SK-N-SH treated with all-trans-retinoic acid at 6 μM for 48 hours (cell line): ENCODE measurements at regions not wholly inside any gene's neighbourhood (a gene's known extent, or its start where the extent isn't known, plus 50 kb on each side); places are given as distances from the start of the nearest gene placed in this dataset.
A peak's percentile ranks its signal among the peaks of the same experiment; 100 is the strongest.

ENCODE experiments used
- ATAC-seq: fragments of 200-7000 bp; cut with Tn5 transposase; 3 replicates; pipeline ENCODE4 v1.9.1; 2020; ENCODE audit warnings: mild to moderate bottlenecking, moderate library complexity
- ARNTL ChIP-seq: fragments of 450-650 bp; formaldehyde crosslinking; IDR thresholded peaks from 2 replicates; pipeline ENCODE4 v1.5.0; 2020; ENCODE audit warnings: low read depth, mild to moderate bottlenecking, moderate library complexity, borderline replicate concordance
- BACH2 ChIP-seq: fragments of 250-450 bp; sonication (Bioruptor Pico); IDR thresholded peaks from 2 replicates; pipeline ENCODE4 v1.9.0; 2021; ENCODE audit warnings: mild to moderate bottlenecking, borderline replicate concordance
- CREB5 ChIP-seq: fragments of 250-450 bp; sonication (Bioruptor Pico); IDR thresholded peaks from 2 replicates; pipeline ENCODE4 v1.5.1; 2020; ENCODE audit warnings: low read depth, mild to moderate bottlenecking, moderate library complexity
- CSDC2 ChIP-seq: fragments of 250-450 bp; sonication (Bioruptor Pico); IDR thresholded peaks from 2 replicates; pipeline ENCODE4 v1.5.0; 2020; ENCODE audit warnings: mild to moderate bottlenecking, moderate library complexity
- CSRNP3 ChIP-seq: fragments of 250-450 bp; sonication (Bioruptor Pico); IDR thresholded peaks from 2 replicates; pipeline ENCODE4 v1.5.1; 2021; ENCODE audit warnings: mild to moderate bottlenecking, moderate library complexity
- ESRRG ChIP-seq: fragments of 250-450 bp; sonication (Bioruptor Pico); IDR thresholded peaks from 2 replicates; pipeline ENCODE4 v1.6.1; 2021; ENCODE audit warnings: mild to moderate bottlenecking
- ISL1 ChIP-seq: fragments of 250-450 bp; sonication (Bioruptor Pico); IDR thresholded peaks from 2 replicates; pipeline ENCODE4 v2.1.2; 2022; ENCODE audit warnings: mild to moderate bottlenecking, moderate library complexity
- PATZ1 ChIP-seq: fragments of 250-450 bp; sonication (Bioruptor Pico); IDR thresholded peaks from 2 replicates; pipeline ENCODE4 v1.8.0; 2020; ENCODE audit warnings: mild to moderate bottlenecking, moderate library complexity, borderline replicate concordance
- POU6F1 ChIP-seq: fragments of 250-450 bp; sonication (Bioruptor Pico); IDR thresholded peaks from 2 replicates; pipeline ENCODE4 v1.8.0; 2021; ENCODE audit warnings: low read depth, mild to moderate bottlenecking, moderate library complexity, borderline replicate concordance
- PPARA ChIP-seq: fragments of 250-450 bp; sonication (Bioruptor Pico); IDR thresholded peaks from 2 replicates; pipeline ENCODE4 v1.5.0; 2020; ENCODE audit warnings: mild to moderate bottlenecking, borderline replicate concordance
- RARB ChIP-seq: fragments of 250-450 bp; sonication (Bioruptor Pico); IDR thresholded peaks from 2 replicates; pipeline ENCODE4 v1.8.0; 2021; ENCODE audit warnings: mild to moderate bottlenecking, moderate library complexity
- SNAI2 ChIP-seq: fragments of 250-450 bp; sonication (Bioruptor Pico); IDR thresholded peaks from 2 replicates; pipeline ENCODE4 v1.5.0; 2020; ENCODE audit warnings: mild to moderate bottlenecking, moderate library complexity
- TCF4 ChIP-seq: fragments of 250-450 bp; sonication (Bioruptor Pico); IDR thresholded peaks from 2 replicates; pipeline ENCODE4 v1.8.0; 2021; ENCODE audit warnings: mild to moderate bottlenecking, moderate library complexity, borderline replicate concordance
- TOX ChIP-seq: fragments of 250-450 bp; sonication (Bioruptor Pico); IDR thresholded peaks from 2 replicates; pipeline ENCODE4 v1.8.0; 2021; ENCODE audit warnings: mild to moderate bottlenecking, moderate library complexity, borderline replicate concordance
- TSHZ2 ChIP-seq: fragments of 250-450 bp; sonication (Bioruptor Pico); IDR thresholded peaks from 2 replicates; pipeline ENCODE4 v1.5.0; 2020; ENCODE audit warnings: mild to moderate bottlenecking, moderate library complexity
- ZC3H10 ChIP-seq: fragments of 250-450 bp; sonication (Bioruptor Pico); IDR thresholded peaks from 2 replicates; pipeline ENCODE4 v1.5.1; 2021; ENCODE audit warnings: mild to moderate bottlenecking, moderate library complexity
- ZFP3 ChIP-seq: fragments of 250-450 bp; sonication (Bioruptor Pico); IDR thresholded peaks from 2 replicates; pipeline ENCODE4 v1.5.0; 2020; ENCODE audit warnings: mild to moderate bottlenecking, moderate library complexity
- ZFP30 ChIP-seq: fragments of 450-650 bp; formaldehyde crosslinking; IDR thresholded peaks from 2 replicates; pipeline ENCODE4 v1.5.0; 2022; ENCODE audit warnings: mild to moderate bottlenecking, moderate library complexity
- ZNF565 ChIP-seq: fragments of 450-650 bp; formaldehyde crosslinking; conservative IDR thresholded peaks from 2 replicates; pipeline ENCODE4 v1.5.0; 2020; ENCODE audit warnings: low read depth, mild to moderate bottlenecking, moderate library complexity
- ZNF70 ChIP-seq: fragments of 450-650 bp; formaldehyde crosslinking; IDR thresholded peaks from 2 replicates; pipeline ENCODE4 v1.5.0; 2020; ENCODE audit warnings: mild to moderate bottlenecking, moderate library complexity
- ZNF8 ChIP-seq: fragments of 450-650 bp; formaldehyde crosslinking; IDR thresholded peaks from 2 replicates; pipeline ENCODE4 v1.5.0; 2020; ENCODE audit warnings: mild to moderate bottlenecking, moderate library complexity

GRCh38 chr17:72008236-72008876 lies 112.5 kb upstream of the SOX9 start:
- peak; percentile 81 for ATAC-seq
- TF ChIP-seq POU6F1: no peak
- TF ChIP-seq TCF4 (CRISPR knock-in tag): peak; percentile 85; the same call in 1 of the 2 replicates
- 0 out of 2 replicates have a peak, but pooled peaks have one; percentile 17 for TF ChIP-seq CSRNP3 (CRISPR knock-in tag)
- TF ChIP-seq TSHZ2 (CRISPR knock-in tag): peak; percentile 69; the same call in 1 of the 2 replicates
- TF ChIP-seq ZNF8: peak; percentile 14; the same call in 1 of the 2 replicates
- peak; percentile 2; the same call in 1 of the 2 replicates for TF ChIP-seq ZNF70 (CRISPR knock-in tag)

GRCh38 chr17:72011561-72011960 lies 109.3 kb upstream of the SOX9 start:
- TF ChIP-seq CSRNP3 (CRISPR knock-in tag): no peak
- TF ChIP-seq ZNF8: no peak
- TF ChIP-seq ESRRG (CRISPR knock-in tag): no peak
- no peak for TF ChIP-seq ZFP30 (CRISPR knock-in tag)
- ATAC-seq: no peak

- ATAC-seq: no peak
- TF ChIP-seq BACH2 (no peak), SNAI2 (CRISPR knock-in tag) (no peak), TSHZ2 (CRISPR knock-in tag) (no peak), ZNF565 (CRISPR knock-in tag) (no peak), TCF4 (CRISPR knock-in tag) (no peak), PATZ1 (CRISPR knock-in tag) (no peak), ARNTL (no peak), ISL1 (no peak), RARB (CRISPR knock-in tag) (no peak), ZC3H10 (CRISPR knock-in tag) (no peak), ZNF70 (CRISPR knock-in tag) (no peak), CSDC2 (CRISPR knock-in tag) (no peak), PPARA (CRISPR knock-in tag) (no peak), ZFP3 (no peak), CREB5 (CRISPR knock-in tag) (no peak), ZFP30 (CRISPR knock-in tag) (no peak), TOX (CRISPR knock-in tag) (no peak)
Observed at GRCh38 chr17:72021417-72022041, 99.3 kb upstream of the SOX9 start.
